Esophagus squamous epithelium (tissue), 4 donors: ENCODE measurements at regions not wholly inside any gene's neighbourhood (a gene's known extent, or its start where the extent isn't known, plus 50 kb on each side); places are given as distances from the start of the nearest gene placed in this dataset.

Experiments
- POLR2A ChIP-seq, 4 donors: fragments of 450-650 bp; IDR thresholded peaks; one replicate each; pipeline ENCODE4 v1.6.1; 2017; ENCODE audit warnings: antibody characterized with exemption in 4 of 4, mild to moderate bottlenecking in 4 of 4, moderate library complexity in 3 of 4
- TF ChIP-seq, protein P1 (sequence below), 6 experiments: fragments of 450-650 bp in 4 of 6; fragments of 200-600 bp in 2 of 6; sonication (generic) in 2 of 6; IDR thresholded peaks; one replicate each; pipeline ENCODE4 v1.5.1; 2016 to 2019; ENCODE audit warnings: antibody characterized with exemption in 6 of 6, mild to moderate bottlenecking in 4 of 6, moderate library complexity in 4 of 6

DNA sequence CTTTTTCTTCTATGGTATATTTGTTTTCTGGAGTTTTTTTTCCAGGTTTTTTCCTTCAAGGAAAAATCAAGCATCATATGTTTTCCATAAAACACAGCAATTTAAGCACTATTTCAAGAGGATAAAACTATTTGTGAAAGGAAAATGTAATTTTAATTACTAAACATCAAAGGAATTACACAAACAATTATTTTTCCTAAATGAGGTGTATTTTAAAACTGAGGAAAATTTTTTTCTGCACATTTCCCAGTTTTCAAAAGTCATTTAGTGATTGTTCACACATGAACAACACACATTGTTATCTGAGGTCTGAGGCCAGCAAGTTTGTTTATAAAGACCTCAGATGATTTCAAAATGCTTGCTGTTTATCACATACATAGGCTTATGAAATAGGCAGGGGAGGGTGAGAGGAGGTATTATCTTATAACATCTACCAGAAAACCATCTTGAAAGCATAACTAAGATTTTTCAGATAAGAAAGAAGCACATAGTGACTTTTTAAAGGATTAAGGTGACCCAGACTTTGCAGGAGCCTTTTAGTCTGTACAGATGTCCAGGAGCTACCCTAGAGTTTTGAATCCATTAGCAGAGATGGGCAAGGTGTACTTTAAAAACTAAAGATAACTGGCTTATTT is 381.6 kb downstream of the GJA1 start:
- TF ChIP-seq POLR2A (IDR thresholded peaks at IDR 0.05), result no peak
- TF ChIP-seq, protein P1, sequence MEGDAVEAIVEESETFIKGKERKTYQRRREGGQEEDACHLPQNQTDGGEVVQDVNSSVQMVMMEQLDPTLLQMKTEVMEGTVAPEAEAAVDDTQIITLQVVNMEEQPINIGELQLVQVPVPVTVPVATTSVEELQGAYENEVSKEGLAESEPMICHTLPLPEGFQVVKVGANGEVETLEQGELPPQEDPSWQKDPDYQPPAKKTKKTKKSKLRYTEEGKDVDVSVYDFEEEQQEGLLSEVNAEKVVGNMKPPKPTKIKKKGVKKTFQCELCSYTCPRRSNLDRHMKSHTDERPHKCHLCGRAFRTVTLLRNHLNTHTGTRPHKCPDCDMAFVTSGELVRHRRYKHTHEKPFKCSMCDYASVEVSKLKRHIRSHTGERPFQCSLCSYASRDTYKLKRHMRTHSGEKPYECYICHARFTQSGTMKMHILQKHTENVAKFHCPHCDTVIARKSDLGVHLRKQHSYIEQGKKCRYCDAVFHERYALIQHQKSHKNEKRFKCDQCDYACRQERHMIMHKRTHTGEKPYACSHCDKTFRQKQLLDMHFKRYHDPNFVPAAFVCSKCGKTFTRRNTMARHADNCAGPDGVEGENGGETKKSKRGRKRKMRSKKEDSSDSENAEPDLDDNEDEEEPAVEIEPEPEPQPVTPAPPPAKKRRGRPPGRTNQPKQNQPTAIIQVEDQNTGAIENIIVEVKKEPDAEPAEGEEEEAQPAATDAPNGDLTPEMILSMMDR (IDR thresholded peaks at IDR 0.05), result no peak
